NCI-H2171 treated with DMSO at 0.1 percent for 48 hours (cell line): ENCODE measurements at regions not wholly inside any gene's neighbourhood (a gene's known extent, or its start where the extent isn't known, plus 50 kb on each side); places are given as distances from the start of the nearest gene placed in this dataset.

Experiments used
- DNase-seq: peaks from one replicate; lab custom pipeline; 2025; lab: John Stamatoyannopoulos, UW

DNA sequence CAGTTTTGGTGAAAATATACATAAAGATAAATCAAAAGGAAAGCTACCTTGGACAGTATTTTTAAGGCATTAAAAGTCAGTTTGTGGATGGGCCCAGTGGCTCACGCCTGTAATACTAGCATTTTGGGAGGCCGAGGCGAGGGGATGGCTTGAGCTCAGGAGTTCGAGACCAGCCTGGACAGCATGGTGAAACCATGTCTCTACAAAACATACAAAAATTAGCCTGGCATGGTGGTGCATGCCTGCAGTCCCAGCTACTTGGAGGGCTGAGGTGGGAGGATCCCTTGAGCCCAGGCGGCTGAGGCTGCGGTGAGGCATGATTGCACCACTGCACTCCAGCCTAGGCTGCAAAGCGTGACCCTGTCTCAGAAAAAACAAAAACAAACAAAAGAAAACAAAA lies 1253.8 kb downstream of the MRPL39 start:
- no peak for DNase-seq

DNA sequence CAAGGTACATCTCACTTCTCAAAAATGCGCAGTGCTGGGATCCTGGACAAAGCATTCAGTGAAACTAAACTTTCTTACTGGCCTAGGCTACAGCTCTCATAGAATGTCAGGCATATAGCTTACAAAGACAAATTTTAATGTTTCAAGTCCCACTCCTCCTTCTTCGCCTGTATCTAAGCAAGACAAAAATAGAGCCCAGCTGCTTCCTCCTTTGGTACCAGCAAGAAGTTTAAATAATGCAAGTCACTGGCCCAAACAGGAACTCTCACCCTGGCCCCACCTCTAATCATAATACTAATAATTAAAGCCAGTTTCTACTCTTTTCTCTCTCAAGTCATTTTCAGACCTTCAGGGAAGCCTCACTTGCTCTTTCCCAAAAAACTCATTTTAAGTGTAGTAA lies 1267.9 kb downstream of the MRPL39 start:
- DNase-seq: no peak

DNA sequence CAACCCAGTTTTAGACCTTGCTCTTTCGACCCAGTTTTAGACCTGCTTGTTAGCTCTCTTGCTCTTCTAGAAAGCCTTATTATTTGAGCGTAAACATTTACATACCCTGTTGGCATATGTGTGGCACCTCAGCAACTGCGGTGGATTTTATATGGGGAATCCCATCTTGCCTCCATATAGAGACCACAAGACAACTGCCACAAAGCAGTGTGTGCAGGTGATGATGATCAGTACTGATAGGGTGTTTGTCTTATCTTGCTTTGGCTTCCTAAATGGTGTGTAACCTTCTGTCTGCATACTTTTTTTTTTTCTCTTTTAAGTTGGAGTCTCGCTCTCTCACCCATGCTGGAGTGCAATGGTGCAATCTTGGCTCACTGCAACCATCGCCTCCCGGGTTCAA lies 1270.8 kb downstream of the MRPL39 start:
- no peak for DNase-seq

DNA sequence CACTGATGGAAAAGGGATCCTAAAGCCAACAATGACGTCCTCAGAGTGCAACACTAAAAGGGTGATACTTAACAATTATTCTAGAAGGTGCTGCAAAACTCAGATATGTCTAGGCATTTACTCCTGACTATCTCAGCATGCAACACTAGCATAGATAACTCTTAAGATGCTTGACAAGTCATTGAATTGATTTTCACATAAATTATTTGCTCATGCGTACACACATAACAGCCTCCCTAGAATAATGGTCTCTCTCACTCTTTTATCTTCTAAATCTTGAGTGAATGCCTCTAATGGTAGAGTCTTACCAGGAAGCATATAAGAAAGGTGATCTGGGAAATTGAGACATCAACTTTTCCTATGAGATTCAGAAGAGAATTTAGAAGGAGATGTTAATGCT lies 1283.7 kb downstream of the MRPL39 start:
- DNase-seq: no peak

DNA sequence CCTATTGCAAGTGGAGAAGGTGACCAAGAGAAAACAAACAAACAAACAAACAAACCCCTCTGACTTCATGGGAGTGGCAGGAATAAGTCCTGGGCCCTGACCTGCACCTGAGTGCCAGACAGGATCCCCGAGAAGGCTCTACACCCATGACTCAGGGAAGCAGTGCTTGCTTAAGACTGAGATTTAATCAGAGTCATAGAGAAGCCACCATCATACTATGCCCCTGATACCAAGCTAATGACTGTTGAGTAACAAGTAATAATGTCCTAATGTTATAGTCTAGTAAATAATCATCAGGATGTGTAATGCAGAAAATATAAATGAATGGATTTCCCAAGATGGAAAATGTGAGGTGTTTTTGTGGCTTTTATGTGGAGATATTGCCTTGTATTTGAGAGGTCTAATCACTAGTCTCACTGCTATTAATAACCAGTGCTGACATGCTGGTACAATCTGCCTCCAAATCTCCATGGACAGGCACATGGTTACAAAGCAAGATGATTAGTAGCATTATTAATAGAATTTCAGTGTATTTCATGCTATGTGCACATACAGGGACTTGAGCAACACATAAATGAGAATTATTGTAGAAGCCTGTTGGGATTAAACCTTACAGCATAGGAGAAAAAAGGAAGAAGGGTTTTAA lies 1290.9 kb downstream of the MRPL39 start:
- no peak for DNase-seq

DNA sequence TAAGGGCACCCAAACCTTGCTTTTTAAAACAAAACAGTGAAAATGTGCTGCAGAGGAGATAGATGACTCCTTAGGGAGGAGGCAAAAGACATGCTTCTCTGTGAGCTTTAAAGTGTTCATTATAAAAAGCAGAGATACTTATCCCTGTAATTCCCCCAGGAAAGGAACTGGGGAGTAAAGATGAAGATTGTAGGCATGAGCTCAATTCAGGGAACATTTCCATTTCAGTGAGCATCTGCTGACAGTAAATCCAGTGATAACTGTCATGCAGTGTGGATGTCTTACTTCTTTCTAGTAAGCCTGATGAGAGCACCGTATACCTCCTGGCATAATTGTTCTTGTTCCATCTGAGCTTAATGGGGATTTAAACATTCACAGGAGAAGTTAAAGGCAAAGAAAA lies 1296.5 kb downstream of the MRPL39 start:
- no peak for DNase-seq

DNA sequence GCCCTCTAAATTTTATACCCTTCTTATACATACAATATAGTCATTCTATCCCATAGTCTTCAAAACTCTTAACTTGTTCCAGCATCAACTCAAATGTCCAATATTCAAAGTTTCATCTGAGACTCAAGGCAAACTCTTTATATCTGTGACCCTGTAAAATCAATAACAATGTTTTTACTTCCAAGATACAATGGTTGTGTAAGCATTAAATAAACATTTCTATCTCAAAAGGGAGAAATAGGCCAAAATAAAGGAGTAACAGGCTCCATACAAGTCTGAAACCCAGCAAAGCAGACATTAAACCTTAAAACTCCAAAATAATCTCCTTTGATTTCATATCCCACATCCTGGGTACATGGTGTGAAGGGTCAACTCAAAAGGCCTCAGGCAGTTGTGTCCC lies 1299.1 kb downstream of the MRPL39 start:
- DNase-seq: no peak

DNA sequence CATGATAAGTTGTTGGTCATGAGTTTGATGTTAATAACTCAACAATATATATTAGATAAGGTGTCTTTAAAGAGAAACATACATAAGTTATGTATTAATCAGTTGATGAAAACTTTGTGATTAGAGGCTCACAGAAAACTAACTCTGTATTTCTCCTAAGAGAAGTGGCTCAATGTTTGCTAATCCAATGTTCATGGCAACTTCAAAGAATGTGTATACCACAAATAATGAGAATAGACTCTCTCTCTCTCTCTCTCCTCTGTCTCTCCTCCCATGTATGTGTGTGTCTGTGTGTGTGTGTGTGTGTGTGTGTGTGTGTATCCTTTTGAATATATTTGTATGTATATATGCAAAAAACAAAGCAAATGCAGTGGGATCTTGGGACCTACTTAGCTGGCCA lies 1304.9 kb downstream of the MRPL39 start:
- no peak for DNase-seq

DNA sequence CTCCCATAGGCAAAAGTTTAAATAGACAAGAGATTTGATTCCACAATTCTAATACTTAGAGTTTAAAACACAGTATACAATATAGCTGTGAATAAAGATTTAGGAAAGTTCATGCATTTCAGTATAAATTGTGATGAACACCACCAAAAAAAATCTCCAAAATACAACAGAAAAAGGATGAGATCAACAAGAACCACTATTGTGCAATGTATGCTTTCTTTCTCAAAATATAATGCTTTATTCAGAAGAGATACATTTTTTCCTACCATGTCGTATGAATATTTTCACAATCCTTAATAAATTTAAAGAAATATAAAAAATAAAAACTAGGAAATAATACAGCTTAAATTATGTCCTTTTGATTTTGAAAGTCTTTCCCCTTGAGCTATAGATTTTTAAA lies 1309.2 kb downstream of the MRPL39 start:
- DNase-seq: no peak

DNA sequence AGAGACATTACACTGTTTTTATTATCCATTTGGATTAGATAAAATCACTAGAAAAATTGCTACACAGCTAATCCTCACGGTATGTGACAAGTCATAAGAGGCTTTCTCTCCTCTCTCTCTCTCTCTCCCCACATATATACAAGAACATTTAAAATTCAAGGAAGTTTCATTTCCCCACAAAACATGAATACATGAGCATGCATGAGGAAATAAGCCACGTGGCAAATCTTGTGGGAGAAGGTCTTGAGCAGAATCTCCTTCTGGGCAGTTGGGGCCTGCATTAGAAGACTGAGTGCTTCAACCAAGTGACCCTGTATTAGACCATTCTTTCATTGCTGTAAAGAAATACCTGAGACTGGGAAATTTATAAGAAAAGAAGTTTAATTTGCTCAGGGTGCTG lies 1313.1 kb downstream of the MRPL39 start:
- no peak for DNase-seq

DNA sequence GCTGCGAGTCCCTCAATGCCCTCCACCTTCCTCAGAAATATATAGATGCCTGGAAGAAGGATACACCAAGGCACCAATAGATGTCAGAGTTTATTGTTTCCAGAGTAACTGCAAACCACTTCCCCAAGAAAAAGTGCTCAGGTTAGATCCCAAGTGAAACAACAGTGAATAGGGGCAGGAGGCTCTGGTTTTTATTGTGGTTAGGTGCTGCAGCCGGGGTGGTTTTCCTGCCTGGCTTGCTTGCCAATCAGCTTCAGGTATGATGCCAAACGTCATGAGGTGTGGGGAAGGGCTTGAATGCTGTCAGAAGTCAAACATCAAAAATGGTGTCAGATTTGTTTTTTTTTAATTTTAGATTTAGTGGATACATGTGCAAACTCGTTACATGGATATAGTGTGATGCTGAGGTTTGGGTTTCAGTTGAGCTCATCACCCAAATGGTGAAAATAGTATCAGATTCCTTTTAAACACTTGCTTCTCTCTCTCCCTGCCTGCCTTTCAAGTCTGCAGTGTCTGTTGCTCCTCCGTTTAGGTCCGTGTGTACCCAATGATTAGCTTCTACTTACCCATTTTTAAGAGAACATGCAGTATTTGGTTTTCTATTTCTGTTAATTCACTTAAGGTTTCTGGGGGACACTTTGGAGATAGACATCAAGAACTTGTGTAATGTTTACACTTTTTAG lies 1317.0 kb downstream of the MRPL39 start:
- DNase-seq: peak; percentile 59

DNA sequence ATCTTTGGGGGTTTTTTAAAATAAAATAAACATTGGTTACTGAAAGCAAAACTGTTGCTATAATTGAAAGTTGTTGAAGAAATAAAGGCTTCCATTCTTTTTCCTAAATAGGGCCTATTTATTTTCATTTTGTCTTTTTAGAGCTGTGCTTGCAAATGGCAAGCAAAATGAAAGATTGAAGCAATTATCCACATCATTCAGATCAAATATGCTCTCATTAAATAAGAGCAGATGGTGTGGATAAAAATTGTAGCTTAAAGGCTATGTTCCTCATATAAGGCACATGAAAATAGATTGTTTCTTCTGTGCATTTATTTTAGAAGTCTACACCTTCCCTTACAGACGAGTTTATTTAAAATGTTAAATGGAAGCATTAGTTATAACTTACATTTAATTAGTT lies 1317.7 kb downstream of the MRPL39 start:
- no peak for DNase-seq

DNA sequence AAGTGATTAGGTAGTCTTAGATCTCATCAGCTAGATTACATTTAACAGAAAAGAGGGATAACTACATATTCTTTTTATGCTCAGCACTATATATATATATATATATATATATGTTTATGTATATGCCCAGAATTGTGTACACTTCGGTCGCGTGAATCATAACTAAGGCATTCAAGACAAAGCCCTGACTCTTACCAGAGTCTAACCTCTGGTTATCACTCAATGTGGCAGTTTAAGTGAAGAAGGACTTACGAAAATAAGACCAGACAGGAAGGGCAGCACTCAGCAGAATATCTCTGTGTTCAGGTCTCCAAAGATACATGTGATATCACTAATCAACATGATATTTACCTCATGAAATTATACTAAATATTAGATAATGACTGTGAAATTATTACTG lies 1326.7 kb downstream of the MRPL39 start:
- no peak for DNase-seq

DNA sequence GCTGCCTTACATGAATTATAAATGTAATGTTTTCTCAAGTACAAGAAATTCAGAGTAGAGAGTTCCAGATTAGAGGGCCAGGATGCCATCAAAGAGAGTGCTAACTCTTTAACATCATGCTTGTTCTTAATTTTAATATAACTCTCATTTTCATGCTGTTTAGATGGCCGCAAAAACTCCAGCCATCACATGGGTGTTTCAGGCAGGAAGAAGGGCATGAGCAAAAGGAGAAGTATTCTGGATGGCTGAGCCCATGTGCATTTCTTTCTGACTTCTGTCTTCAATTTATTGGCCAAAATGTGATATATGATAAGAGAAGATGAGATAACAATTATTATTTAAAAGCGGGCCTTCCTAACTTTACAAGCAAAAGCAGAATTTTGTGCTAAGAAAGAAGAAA lies 1328.6 kb downstream of the MRPL39 start:
- DNase-seq: no peak

DNA sequence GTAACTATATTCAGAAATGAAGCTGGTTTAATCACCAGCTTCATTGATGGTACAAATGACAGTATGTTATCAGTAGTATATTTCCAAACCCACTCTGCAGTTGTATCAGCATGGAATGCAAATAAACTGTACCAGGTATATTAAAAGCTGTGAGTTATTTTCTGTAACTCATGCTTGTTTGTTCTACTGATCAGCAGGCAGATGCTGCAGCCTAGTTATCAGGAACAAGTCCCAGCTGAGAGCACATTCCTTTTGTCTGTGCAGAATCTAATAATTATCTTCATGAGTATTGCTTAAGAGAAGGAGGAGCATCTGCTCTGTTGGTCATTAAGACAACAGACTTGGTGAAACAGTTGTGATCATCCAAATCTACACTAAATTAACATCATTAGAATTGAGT lies 1331.1 kb downstream of the MRPL39 start:
- no peak for DNase-seq

DNA sequence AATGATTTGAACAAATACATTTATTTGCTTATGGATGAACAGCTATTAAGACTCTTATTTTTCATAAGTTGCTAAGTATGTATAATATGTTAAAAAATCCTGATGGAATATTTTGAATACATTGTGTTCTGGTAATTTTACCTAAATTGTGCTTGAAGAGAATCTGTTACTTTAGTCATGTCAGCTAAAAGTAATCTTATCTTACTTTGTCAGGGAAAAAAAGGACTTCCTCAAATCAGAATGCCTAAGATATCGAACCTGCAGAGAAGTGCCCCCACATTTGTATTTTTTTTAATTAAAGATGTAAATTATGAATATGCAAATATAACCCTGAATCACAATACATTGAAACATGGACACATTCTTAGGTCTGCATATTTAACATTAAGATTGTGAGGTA lies 1331.7 kb downstream of the MRPL39 start:
- no peak for DNase-seq

DNA sequence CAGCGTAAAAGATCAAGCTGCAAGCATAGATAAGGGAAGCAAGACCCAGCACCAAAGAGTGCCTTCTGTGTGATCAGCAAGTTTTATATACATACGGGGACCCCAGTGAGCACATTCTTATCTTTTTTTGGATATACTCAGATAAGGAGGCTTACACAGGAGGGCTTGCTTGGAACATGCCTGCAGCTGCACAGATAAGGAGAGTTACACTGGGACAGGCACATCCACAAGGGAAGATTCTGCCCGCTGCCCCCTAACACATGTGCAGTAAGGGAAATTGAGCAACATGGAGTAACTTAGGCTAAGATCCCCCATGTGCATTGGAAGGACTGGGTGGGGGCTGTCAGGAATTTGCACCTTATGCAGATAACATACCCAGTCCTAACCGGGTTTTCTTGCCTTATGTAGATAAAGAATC lies 1334.8 kb downstream of the MRPL39 start:
- no peak for DNase-seq

DNA sequence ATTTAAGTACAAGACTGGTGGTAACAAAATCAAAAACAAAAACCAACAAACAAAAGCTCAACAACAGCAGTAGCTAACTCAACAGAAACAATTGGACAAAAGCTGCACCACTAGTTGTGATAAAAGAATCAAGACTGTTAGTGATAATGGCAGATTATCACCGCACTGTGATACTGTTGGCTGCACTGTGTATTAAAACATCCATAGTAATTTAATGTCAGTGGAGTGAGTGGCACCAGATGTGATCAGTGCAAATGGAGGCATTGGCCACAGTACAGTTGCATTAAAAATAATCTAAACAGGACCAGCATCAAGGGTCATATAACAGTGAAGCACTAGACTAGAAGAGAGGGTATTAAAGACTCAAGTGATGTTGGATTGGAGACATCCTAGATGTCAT lies 1341.3 kb downstream of the MRPL39 start:
- no peak for DNase-seq

DNA sequence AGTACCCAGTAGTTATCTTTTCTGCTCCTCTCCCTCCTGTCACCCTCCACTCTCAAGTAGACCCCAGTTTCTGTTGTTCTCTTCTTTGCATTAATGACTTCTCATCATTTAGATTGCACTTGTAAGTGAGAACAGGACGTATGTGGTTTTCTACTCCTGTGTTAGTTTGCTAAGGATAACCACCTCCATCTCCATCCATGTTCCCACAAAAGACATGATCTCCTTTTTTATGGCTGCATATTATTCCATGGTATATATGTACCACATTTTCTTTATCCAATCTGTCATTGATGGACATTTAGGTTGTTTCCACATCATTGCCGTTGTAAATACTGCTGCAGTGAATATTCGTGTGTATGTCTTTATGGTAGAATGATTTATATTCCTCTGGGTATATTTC lies 1346.5 kb downstream of the MRPL39 start:
- DNase-seq: no peak

DNA sequence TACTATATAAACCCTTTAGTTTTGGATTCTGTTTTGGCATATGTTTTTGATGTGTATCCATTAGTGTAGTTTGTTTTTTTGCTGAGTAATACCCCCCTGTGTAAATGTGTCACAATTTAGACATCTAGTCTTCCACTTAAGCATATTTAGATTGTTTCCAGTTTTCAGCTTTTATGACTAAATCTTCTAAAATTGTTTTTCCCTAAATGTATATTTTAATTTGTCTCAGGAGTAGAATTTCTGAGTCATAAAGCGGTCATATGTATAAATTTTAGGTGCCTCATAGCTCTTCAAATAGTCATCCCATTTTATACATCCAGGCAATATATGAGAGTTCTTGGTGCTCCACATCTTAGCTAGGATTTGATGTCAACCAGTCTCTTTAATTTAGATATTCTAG lies 1348.0 kb downstream of the MRPL39 start:
- DNase-seq: no peak

DNA sequence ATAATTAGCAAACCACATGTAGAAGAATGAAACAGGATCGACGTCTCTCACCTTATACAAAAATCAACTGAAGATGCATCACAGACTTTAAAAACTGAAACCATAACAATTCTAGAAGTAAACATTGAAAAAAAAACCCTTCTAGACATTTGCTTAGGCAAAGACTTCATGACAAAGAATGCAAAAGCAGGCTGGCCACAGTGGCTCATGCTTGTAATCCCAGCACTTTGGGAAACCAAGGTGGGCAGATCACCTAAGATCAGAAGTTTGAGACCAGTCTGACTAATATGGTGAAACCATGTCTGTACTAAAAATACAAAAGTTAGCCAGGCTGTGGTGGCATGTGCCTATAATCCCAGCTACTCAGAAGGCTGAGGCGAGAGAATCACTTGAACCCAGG lies 1351.7 kb downstream of the MRPL39 start:
- DNase-seq: no peak

DNA sequence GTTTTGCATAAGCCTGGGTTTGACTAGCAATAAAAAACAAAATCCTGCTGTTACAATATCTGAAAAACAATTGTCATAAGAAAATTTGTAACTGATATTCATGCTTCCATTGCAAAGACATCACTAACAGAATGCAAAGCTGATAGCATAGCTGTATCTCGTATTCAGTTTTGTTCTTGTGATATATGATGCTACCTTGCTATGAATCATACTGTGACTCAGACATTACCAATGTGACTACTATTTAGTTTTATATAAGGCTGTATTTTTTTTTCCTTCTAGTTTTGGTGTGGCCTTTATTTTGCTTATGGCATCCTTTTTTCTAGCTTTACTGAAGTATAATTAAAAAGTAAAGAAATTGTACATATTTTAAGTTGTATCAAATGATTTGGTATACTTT lies 1381.8 kb downstream of the MRPL39 start:
- DNase-seq: no peak

DNA sequence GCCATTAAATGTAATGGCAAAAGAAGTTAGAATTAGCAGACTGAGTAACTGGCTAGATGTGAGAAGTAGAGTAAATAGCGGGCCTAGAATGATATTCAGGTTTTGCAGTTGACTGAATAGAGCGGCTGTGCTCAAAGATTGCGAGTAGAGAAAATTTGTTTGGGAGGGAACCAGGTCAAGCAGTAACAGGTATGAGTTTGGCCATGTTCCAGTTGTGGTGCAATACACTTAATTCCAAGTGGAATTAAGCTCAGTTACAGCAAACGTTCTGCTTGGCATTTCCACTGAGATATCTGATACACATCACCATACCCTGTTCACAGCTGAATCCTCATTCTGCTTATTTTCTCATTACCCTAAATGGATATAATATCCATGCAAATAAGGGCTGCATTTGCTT lies 1382.9 kb downstream of the MRPL39 start:
- peak; percentile 38 for DNase-seq

DNA sequence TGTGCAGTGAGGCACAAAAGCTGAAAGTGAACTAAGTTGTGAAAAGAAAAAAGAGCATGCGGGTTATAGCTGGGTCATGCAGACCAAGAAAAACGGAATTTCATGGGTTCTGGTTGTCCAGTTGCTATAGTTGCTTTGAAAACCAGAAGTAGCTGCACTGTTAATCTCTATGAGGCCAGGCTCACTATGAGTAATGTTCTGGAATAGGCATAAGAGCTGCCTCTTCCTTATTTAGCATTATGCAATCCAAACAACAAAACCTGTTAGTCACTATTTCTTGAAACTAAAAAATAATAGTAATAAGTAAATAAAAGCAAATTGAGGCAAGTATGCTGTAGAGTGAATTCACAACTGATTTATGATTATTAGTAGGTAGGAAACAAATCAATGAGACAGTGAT lies 1383.7 kb downstream of the MRPL39 start:
- DNase-seq: no peak
